HG02884 (cell line): ENCODE measurements at regions not wholly inside any gene's neighbourhood (a gene's known extent, or its start where the extent isn't known, plus 50 kb on each side); places are given as distances from the start of the nearest gene placed in this dataset.

Experiments used
- ATAC-seq: cut with Tn5 transposase; IDR thresholded peaks from one replicate; pipeline ENCODE4 v1.9.1; 2021; ENCODE audit warnings: mild to moderate bottlenecking, moderate library complexity; ENCODE audit not compliant: unreplicated experiment

- ATAC-seq: no peak
These were observed 97.1 kb upstream of the MAP4K3 start for GRCh38 chr2:39534095-39534711.

GRCh38 chr2:39535636-39536185 lies 98.6 kb upstream of the MAP4K3 start:
- no peak for ATAC-seq

GRCh38 chr2:39537150-39537549 lies 100.1 kb upstream of the MAP4K3 start:
- ATAC-seq: no peak

- no peak for ATAC-seq
These were observed 101.6 kb upstream of the MAP4K3 start for GRCh38 chr2:39538718-39539117.

- ATAC-seq: no peak
These were observed 103.3 kb upstream of the MAP4K3 start for GRCh38 chr2:39540414-39540813.

GRCh38 chr2:39541011-39541930 lies 104.2 kb upstream of the MAP4K3 start:
- ATAC-seq: no peak

- no peak for ATAC-seq
These were observed 105.4 kb upstream of the MAP4K3 start for GRCh38 chr2:39542523-39542922.

GRCh38 chr2:39545957-39546356 lies 108.9 kb upstream of the MAP4K3 start:
- ATAC-seq: no peak

GRCh38 chr2:39546409-39546808 lies 109.3 kb upstream of the MAP4K3 start:
- ATAC-seq: no peak

GRCh38 chr2:39546937-39547336 lies 109.9 kb upstream of the MAP4K3 start:
- ATAC-seq: no peak

- no peak for ATAC-seq
These were observed 111.0 kb upstream of the MAP4K3 start for GRCh38 chr2:39547811-39548719.

GRCh38 chr2:39549000-39549399 lies 111.9 kb upstream of the MAP4K3 start:
- ATAC-seq: no peak

GRCh38 chr2:39549718-39550464 lies 112.8 kb upstream of the MAP4K3 start:
- no peak for ATAC-seq

GRCh38 chr2:39550701-39551285 lies 113.7 kb upstream of the MAP4K3 start:
- no peak for ATAC-seq

- no peak for ATAC-seq
These were observed 106.8 kb upstream of the TMEM178A start for GRCh38 chr2:39558906-39559305.

GRCh38 chr2:39563572-39563971 lies 102.1 kb upstream of the TMEM178A start:
- ATAC-seq: no peak

- no peak for ATAC-seq
These were observed 98.2 kb upstream of the TMEM178A start for GRCh38 chr2:39567507-39567906.

GRCh38 chr2:39568116-39568515 lies 97.6 kb upstream of the TMEM178A start:
- ATAC-seq: no peak

- ATAC-seq: no peak
These were observed 97.1 kb upstream of the TMEM178A start for GRCh38 chr2:39568561-39569006.

GRCh38 chr2:39570130-39570555 lies 95.6 kb upstream of the TMEM178A start:
- no peak for ATAC-seq
